HEK293 (cell line): ENCODE measurements at regions not wholly inside any gene's neighbourhood (a gene's known extent, or its start where the extent isn't known, plus 50 kb on each side); places are given as distances from the start of the nearest gene placed in this dataset.

Experiments
- CTCF ChIA-PET: fragments of 350-600 bp; formaldehyde crosslinking; extraction: SDS; loops from one replicate; lab custom pipeline; 2021; ENCODE audit warnings: antibody characterized with exemption; lab: Yijun Ruan, JAX
- POLR2A ChIA-PET: fragments of 300-600 bp; formaldehyde crosslinking; extraction: SDS; loops from one replicate; lab custom pipeline; 2020; ENCODE audit warnings: antibody characterized with exemption, inconsistent platforms; lab: Yijun Ruan, JAX
- H3K27ac ChIP-seq: fragments of 200-500 bp; sonication (Bioruptor generic); 2 replicates; pipeline ENCODE4 v1.5.1; 2014; ENCODE audit warnings: low read depth, low read length, control low read depth, inconsistent platforms; ENCODE audit errors: extremely low read depth
- H3K36me3 ChIP-seq, 2 experiments: fragments of 200-500 bp in 1 of 2; sonication (Bioruptor generic) in 1 of 2; 1 replicate in 1 of 2; 2 replicates in 1 of 2; pipeline ENCODE4 v1.5.1; 2014 to 2017; ENCODE audit warnings: inconsistent platforms in 2 of 2, low read length in 2 of 2; ENCODE audit not compliant: control insufficient read depth in 2 of 2, insufficient read depth in 1 of 2
- H3K4me1 ChIP-seq: fragments of 200-500 bp; sonication (Bioruptor generic); 2 replicates; pipeline ENCODE4 v1.5.1; 2014; ENCODE audit warnings: mild to moderate bottlenecking, low read length, inconsistent platforms; ENCODE audit not compliant: control insufficient read depth, insufficient read depth
- H3K4me3 ChIP-seq: 2 replicates; pipeline ENCODE4 v1.5.1; 2011; ENCODE audit warnings: low read depth, mild to moderate bottlenecking, control low read depth, low read length, moderate library complexity
- H3K9me3 ChIP-seq: fragments of 200-500 bp; sonication (Bioruptor generic); 2 replicates; pipeline ENCODE4 v1.5.1; 2014; ENCODE audit warnings: low read depth, low read length, inconsistent platforms; ENCODE audit not compliant: control insufficient read depth, insufficient read depth
- EGR2 ChIP-seq: fragments of 450-650 bp; formaldehyde crosslinking; IDR thresholded peaks from 2 replicates; pipeline ENCODE4 v1.5.1; 2016; ENCODE audit warnings: low read depth, missing biosample characterization, missing genetic modification characterization
- OSR2 ChIP-seq: fragments of 450-650 bp; formaldehyde crosslinking; IDR thresholded peaks from 2 replicates; pipeline ENCODE4 v1.5.1; 2016; ENCODE audit warnings: missing biosample characterization, missing genetic modification characterization
- PRDM6 ChIP-seq: fragments of 450-650 bp; formaldehyde crosslinking; IDR thresholded peaks from 2 replicates; pipeline ENCODE4 v1.5.1; 2017; ENCODE audit warnings: missing biosample characterization, missing genetic modification characterization
- SCRT1 ChIP-seq: fragments of 450-650 bp; formaldehyde crosslinking; IDR thresholded peaks from 2 replicates; pipeline ENCODE4 v1.5.1; 2016; ENCODE audit warnings: missing biosample characterization, missing genetic modification characterization, borderline replicate concordance
- SCRT2 ChIP-seq: fragments of 450-650 bp; formaldehyde crosslinking; IDR thresholded peaks from 2 replicates; pipeline ENCODE4 v1.5.1; 2016; ENCODE audit warnings: missing biosample characterization, missing genetic modification characterization
- TCF7L2 ChIP-seq: IDR thresholded peaks from 2 replicates; pipeline ENCODE4 v1.6.1; 2011; ENCODE audit warnings: low read depth, mild to moderate bottlenecking, inconsistent platforms, low read length, moderate library complexity, borderline replicate concordance
- ZBTB20 ChIP-seq: fragments of 450-650 bp; formaldehyde crosslinking; IDR thresholded peaks from 2 replicates; pipeline ENCODE4 v1.5.1; 2016; ENCODE audit warnings: missing biosample characterization, missing genetic modification characterization
- ZBTB6 ChIP-seq: fragments of 450-650 bp; formaldehyde crosslinking; IDR thresholded peaks from 2 replicates; pipeline ENCODE4 v1.5.1; 2017; ENCODE audit warnings: missing biosample characterization, missing genetic modification characterization
- ZBTB8A ChIP-seq: fragments of 450-650 bp; formaldehyde crosslinking; IDR thresholded peaks from 2 replicates; pipeline ENCODE4 v1.5.1; 2016; ENCODE audit warnings: missing biosample characterization, missing genetic modification characterization
- ZEB2 ChIP-seq: fragments of 450-650 bp; formaldehyde crosslinking; IDR thresholded peaks from 2 replicates; pipeline ENCODE4 v1.5.1; 2016; ENCODE audit warnings: missing biosample characterization, missing genetic modification characterization
- ZNF114 ChIP-seq: fragments of 450-650 bp; formaldehyde crosslinking; IDR thresholded peaks from 2 replicates; pipeline ENCODE4 v1.5.0; 2017; ENCODE audit warnings: missing biosample characterization, missing genetic modification characterization
- ZNF146 ChIP-seq: fragments of 450-650 bp; formaldehyde crosslinking; IDR thresholded peaks from 2 replicates; pipeline ENCODE4 v1.5.1; 2016; ENCODE audit warnings: missing biosample characterization, missing genetic modification characterization
- ZNF16 ChIP-seq: fragments of 450-650 bp; formaldehyde crosslinking; IDR thresholded peaks from 2 replicates; pipeline ENCODE4 v1.5.1; 2016; ENCODE audit warnings: low read depth, missing biosample characterization, missing genetic modification characterization
- ZNF202 ChIP-seq: fragments of 450-650 bp; formaldehyde crosslinking; IDR thresholded peaks from 2 replicates; pipeline ENCODE4 v1.5.1; 2016; ENCODE audit warnings: missing biosample characterization, missing genetic modification characterization, borderline replicate concordance
- ZNF449 ChIP-seq: fragments of 450-650 bp; formaldehyde crosslinking; IDR thresholded peaks from 2 replicates; pipeline ENCODE4 v1.5.1; 2017; ENCODE audit warnings: missing biosample characterization, mild to moderate bottlenecking, missing genetic modification characterization, moderate library complexity
- ZNF585B ChIP-seq: fragments of 450-650 bp; formaldehyde crosslinking; IDR thresholded peaks from 2 replicates; pipeline ENCODE4 v1.5.1; 2016; ENCODE audit warnings: missing biosample characterization, missing genetic modification characterization
- ZNF626 ChIP-seq: fragments of 450-650 bp; sonication (Bioruptor Pico); formaldehyde crosslinking; IDR thresholded peaks from 2 replicates; pipeline ENCODE4 v1.5.1; 2018; ENCODE audit warnings: missing biosample characterization, missing genetic modification characterization, inconsistent platforms
- ZNF777 ChIP-seq: fragments of 450-650 bp; formaldehyde crosslinking; IDR thresholded peaks from 2 replicates; pipeline ENCODE4 v1.5.1; 2017; ENCODE audit warnings: missing biosample characterization, missing genetic modification characterization, borderline replicate concordance
- ZNF843 ChIP-seq: fragments of 450-650 bp; formaldehyde crosslinking; IDR thresholded peaks from 2 replicates; pipeline ENCODE4 v1.5.1; 2016; ENCODE audit warnings: missing biosample characterization, missing genetic modification characterization
- ZSCAN16 ChIP-seq: fragments of 450-650 bp; formaldehyde crosslinking; IDR thresholded peaks from 2 replicates; pipeline ENCODE4 v1.5.1; 2016; ENCODE audit warnings: missing biosample characterization, missing genetic modification characterization
- ZSCAN30 ChIP-seq: fragments of 450-650 bp; IDR thresholded peaks from 2 replicates; pipeline ENCODE4 v1.5.1; 2018; ENCODE audit warnings: missing biosample characterization, mild to moderate bottlenecking, missing genetic modification characterization, moderate library complexity
- TF ChIP-seq, protein P1 (sequence below): fragments of 450-650 bp; formaldehyde crosslinking; IDR thresholded peaks from 2 replicates; pipeline ENCODE4 v1.5.1; 2016; ENCODE audit warnings: missing biosample characterization, missing genetic modification characterization, borderline replicate concordance

- ChIA-PET POLR2A (no interaction called here), CTCF (no interaction called here)
- H3K36me3 ChIP-seq: no peaks in the 10 kb centered on the region
- no peak overlapping the region for H3K4me3 ChIP-seq
- H3K27ac ChIP-seq: peak overlapping the region; percentile 95
- peaks cover 16% of the 10 kb centered on the region for H3K4me1 ChIP-seq
- TF ChIP-seq ZNF114 (tag by site-specific recombination): no peak
- TF ChIP-seq, protein P1, sequence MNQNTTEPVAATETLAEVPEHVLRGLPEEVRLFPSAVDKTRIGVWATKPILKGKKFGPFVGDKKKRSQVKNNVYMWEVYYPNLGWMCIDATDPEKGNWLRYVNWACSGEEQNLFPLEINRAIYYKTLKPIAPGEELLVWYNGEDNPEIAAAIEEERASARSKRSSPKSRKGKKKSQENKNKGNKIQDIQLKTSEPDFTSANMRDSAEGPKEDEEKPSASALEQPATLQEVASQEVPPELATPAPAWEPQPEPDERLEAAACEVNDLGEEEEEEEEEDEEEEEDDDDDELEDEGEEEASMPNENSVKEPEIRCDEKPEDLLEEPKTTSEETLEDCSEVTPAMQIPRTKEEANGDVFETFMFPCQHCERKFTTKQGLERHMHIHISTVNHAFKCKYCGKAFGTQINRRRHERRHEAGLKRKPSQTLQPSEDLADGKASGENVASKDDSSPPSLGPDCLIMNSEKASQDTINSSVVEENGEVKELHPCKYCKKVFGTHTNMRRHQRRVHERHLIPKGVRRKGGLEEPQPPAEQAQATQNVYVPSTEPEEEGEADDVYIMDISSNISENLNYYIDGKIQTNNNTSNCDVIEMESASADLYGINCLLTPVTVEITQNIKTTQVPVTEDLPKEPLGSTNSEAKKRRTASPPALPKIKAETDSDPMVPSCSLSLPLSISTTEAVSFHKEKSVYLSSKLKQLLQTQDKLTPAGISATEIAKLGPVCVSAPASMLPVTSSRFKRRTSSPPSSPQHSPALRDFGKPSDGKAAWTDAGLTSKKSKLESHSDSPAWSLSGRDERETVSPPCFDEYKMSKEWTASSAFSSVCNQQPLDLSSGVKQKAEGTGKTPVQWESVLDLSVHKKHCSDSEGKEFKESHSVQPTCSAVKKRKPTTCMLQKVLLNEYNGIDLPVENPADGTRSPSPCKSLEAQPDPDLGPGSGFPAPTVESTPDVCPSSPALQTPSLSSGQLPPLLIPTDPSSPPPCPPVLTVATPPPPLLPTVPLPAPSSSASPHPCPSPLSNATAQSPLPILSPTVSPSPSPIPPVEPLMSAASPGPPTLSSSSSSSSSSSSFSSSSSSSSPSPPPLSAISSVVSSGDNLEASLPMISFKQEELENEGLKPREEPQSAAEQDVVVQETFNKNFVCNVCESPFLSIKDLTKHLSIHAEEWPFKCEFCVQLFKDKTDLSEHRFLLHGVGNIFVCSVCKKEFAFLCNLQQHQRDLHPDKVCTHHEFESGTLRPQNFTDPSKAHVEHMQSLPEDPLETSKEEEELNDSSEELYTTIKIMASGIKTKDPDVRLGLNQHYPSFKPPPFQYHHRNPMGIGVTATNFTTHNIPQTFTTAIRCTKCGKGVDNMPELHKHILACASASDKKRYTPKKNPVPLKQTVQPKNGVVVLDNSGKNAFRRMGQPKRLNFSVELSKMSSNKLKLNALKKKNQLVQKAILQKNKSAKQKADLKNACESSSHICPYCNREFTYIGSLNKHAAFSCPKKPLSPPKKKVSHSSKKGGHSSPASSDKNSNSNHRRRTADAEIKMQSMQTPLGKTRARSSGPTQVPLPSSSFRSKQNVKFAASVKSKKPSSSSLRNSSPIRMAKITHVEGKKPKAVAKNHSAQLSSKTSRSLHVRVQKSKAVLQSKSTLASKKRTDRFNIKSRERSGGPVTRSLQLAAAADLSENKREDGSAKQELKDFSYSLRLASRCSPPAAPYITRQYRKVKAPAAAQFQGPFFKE (tag by site-specific recombination): no peak
- TF ChIP-seq ZSCAN16 (tag by site-specific recombination): no peak
- 0 out of 2 replicates have a peak, but pooled peaks have one; percentile 27 for TF ChIP-seq ZNF449 (tag by site-specific recombination)
- no peak for TF ChIP-seq ZNF843
- peak; percentile 51; the same call in 1 of the 2 replicates for TF ChIP-seq SCRT1 (tag by site-specific recombination)
- no peak for TF ChIP-seq ZNF585B
- no peak for TF ChIP-seq TCF7L2
- no peak for TF ChIP-seq ZEB2 (tag by site-specific recombination)
- no peak for TF ChIP-seq OSR2 (tag by site-specific recombination)
- no peak for TF ChIP-seq ZBTB8A (tag by site-specific recombination)
- TF ChIP-seq ZNF146 (tag by site-specific recombination): no peak
- TF ChIP-seq EGR2 (tag by site-specific recombination): no peak
- no peak for TF ChIP-seq ZNF16 (tag by site-specific recombination)
- no peak for TF ChIP-seq ZBTB6
- TF ChIP-seq ZBTB20 (tag by site-specific recombination): no peak; the same call in 1 of the 2 replicates
- no peak for TF ChIP-seq ZNF202 (tag by site-specific recombination)
- TF ChIP-seq PRDM6 (tag by site-specific recombination): peak; percentile 96
- 0 out of 2 replicates have a peak, but pooled peaks have one; percentile 48 for TF ChIP-seq ZNF626 (tag by site-specific recombination)
- TF ChIP-seq SCRT2: peak; percentile 92
- no peak for TF ChIP-seq ZSCAN30 (tag by site-specific recombination)
- TF ChIP-seq ZNF777: no peak
- no peaks in the 10 kb centered on the region for H3K9me3 ChIP-seq
Observed at GRCh38 chr5:82405618-82406204, 127.6 kb upstream of the RPS23 start.
